HG02840 (cell line): ENCODE measurements at regions not wholly inside any gene's neighbourhood (a gene's known extent, or its start where the extent isn't known, plus 50 kb on each side); places are given as distances from the start of the nearest gene placed in this dataset.

Experiments used
- ATAC-seq: cut with Tn5 transposase; IDR thresholded peaks from one replicate; pipeline ENCODE4 v1.9.1; 2021; ENCODE audit warnings: mild to moderate bottlenecking, moderate library complexity, moderate number of reproducible peaks; ENCODE audit not compliant: unreplicated experiment, low FRiP score

DNA sequence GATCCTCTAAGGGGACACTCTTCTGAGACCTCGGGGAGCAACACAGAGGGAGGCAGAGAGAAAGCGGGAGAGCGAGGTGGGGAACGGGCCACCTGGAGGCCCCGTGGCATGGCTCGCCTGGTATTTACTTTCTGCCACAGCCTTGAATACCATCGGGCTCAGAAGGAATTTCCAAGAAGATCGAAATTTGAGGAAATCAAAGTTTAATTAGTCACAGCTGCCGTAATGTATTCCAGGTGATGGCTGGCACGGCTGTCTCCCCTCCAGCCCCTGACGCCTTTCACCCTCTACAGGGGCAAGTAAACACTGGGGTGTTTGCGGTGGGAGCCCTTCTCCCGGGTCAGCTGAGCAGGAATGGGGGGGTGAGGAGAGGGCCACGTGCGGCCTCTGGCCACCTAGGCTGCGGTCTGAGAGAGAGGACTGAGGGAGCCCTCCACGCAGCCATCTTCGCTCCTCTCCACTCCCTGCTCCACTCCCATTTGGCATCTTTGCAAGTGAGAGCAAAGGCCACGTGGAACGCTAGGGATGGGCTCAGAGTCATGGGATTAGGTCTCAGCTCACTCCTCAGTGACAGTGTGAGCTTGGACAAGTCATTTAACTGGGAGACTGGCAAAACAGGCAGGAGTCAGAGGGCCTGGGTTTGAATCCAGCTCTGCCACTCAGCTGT is 125.2 kb downstream of the SYF2 start:
- ATAC-seq = no peak

DNA sequence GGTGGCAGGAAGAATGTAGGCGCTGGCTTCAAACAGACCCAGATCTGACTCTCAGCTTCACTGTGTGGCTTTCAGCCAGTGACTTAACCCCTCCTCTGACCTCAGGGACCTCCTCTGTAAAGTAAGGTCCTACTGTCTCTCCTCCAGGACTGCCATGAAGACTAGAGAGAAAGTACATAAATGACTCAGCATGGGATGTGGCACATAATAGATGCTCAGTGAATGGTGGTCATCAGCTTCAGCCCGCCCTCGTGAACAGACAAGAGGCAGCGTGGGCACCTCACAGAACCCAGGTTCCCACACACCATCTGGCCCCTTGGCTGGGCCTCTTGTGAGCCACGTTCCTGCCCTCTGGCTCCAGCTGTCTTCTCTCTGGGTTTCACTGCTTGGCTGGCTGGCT is 126.0 kb downstream of the SYF2 start:
- no peak for ATAC-seq

DNA sequence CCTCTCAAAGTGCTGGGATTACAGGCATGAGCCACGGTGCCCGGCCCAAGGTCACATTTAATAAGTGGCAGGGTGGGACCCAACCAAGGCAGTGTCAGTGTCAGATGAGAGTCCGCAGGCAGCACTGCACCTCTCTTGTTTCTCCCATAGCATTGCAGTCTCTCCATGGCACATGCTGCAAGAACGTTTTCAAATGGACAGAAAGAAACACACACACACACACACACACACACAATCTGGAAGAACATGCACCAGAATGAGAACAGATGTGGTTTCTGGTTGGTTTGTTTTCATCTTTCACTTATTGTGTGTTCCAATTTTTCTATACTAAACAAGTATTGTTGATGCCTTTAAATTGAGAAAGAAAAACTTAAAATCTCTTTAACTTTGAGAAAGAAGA is 126.5 kb downstream of the SYF2 start:
- ATAC-seq = no peak

DNA sequence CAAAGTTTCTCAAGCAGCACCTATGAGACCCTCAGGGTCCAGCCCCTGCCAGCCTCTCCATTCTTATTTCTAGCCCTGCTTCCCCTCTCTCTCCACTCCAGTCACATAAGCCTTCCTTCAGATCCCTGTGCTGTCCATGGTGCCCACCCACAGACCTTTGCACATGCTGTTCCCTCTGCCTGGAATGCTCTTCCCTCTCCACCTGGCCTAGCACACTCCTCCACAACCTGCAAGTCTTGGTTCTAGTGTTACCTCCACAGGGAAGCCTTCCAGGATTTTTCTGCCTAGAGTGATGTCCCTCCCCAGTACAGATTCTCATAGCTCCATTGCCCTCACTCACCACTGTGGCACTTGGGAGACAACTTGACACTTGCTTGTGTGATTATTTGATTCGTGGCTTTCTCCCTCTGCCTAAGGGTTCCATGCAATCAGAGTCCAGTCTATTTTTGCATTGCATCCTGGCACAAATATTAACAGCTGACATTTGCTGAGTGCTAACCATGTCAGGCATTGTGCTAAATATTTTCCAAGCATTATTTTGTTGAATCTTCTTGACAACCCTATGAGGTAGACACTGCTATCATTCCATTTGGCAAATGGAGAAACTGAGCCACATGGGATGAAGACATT is 127.3 kb downstream of the SYF2 start:
- no peak for ATAC-seq

DNA sequence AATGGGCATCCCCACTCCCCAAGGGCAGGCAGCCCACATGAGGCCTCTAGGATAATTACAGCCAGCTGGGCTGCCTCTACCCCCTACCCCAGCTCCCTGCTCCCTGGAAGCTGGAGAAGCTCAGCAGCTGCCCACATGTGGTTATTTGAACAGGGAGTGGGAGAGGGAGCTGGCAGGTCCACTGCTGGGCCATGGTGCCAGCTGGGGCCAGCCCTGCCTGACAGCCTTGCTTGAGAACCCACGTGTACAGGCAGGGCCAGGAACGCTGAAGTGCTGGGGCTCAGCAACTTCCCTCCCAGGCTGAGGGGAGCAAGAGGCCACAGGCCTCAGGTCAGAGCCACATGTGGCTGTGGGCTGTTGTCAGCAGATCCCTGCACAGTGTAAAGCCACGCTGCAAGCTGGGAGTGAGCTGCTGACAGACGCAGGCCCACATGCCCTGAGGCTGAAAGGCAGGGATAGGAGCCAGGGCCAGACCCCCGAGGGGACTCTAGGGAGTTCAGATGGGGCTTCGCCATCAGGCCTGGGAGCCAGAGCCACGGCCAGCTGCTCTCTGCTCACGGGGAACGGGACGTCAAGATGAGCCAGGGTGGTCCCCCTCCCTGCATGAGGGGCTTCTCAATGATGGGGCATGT is 129.0 kb downstream of the SYF2 start:
- ATAC-seq = no peak

DNA sequence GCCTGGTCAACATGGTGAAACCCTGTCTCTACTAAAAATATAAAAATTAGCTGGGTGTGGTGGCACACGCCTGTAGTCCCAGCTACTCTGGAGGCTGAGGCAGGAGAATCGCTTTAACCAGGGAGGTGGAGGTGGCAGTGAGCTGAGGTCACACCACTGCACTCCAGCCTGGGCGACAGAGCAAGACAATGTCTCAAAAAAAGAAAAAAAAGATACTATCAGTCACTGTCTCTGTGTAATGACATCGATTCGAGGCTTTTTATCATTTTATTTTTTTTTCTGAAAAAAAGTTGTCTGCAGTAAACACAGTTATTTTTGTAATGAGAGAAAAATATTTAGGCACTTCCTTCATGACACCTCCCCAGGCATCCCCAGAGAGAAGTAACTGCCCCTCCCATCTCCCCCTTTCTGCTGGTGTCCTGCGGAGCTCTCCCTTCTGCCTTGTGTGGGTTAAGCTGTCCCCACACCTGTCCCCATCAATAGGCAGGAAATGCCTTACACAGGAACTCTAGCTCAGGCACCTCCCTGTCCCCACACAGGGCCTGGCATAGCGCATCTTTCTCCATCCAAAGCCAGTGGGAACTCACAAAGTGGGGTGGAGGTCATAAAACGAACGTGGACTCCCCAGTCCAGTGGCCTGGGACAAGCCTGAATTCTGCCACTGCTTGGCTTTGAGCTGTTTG is 132.0 kb downstream of the SYF2 start:
- no peak for ATAC-seq

DNA sequence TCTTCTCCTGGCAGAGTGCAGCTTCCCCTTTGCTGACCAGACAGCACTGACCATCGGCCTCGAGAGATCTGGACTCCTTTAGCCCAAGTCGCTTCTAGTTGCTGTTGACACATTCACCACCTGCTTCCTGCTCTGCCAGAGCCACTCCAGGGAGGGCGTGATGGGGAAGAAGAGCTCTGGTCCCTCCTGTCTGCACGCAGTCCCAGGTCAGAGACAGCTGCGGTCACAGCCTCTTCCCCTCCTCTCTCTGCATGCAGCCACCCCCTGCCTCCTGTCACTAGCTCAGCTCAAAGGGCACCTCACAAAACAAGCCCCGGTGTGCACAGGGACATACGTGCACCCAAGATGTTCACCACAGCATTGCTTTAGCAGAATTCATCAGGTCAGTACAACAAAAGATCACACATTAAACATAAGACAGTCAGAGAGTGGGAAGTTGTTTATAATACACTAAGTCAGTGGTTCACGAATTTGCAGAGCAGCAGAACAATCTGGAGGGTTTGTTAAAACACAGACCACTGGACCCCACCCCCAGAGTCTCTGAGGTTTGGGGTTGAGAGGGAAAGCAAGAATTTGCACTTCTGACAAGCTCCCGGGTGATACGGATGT is 132.9 kb downstream of the SYF2 start:
- no peak for ATAC-seq

DNA sequence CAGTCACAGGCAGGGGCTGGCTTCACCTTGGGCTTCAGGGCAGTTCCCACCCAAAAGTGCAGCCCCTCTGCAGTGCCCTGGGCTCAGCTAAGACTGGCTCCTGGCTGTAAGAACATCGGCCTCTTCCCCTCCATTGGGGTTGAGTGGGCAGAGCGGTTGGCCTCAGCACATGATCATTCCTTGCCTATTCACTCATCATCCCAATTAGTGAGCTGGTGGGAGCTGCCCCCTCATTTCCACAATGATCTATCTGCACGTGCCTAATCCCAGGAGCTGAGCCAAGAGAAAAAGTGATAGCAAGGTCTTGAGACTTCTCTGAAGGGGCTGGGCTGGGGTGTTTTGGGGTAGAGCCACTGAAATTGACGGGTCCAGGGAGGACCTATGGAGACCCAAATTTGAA is 133.6 kb downstream of the SYF2 start:
- no peak for ATAC-seq

DNA sequence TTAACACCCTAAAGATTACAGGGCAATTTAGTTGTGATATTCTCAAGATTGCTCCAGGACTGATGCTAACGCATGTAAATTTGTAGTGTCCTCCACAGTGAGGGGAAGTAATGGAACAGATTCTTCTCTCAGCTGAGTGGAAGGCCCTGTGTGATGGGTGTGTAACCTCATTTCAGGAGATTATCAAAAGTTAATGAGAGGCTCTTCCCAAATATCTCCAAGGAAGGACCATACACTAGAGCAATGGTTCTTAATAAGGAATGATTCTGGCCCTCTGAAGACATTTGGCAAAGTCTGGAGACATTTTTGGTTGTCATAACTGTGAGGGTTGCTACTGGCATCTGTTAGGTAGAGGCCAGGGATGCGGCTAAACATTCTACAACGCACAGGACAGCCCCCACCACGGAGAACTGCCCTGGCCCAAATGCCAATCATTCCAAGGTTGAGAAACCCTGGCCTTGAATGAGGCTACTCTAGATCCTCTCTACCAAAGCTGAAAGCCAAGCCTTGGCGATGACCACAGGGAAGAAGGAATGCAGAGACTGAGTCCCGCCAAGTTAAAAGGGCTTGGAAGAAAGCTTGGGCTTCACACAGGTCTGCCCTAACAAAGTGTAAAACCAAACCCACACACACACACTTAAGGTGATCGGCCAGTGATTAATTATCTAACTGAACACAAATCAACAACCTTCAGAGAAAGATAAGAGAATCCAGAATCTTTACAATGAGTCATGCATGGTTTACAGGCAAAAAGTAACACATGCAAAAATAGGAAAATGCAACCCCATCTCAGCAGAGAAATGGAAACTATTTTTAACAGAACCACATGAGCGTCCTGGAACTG is 135.8 kb downstream of the SYF2 start:
- no peak for ATAC-seq

DNA sequence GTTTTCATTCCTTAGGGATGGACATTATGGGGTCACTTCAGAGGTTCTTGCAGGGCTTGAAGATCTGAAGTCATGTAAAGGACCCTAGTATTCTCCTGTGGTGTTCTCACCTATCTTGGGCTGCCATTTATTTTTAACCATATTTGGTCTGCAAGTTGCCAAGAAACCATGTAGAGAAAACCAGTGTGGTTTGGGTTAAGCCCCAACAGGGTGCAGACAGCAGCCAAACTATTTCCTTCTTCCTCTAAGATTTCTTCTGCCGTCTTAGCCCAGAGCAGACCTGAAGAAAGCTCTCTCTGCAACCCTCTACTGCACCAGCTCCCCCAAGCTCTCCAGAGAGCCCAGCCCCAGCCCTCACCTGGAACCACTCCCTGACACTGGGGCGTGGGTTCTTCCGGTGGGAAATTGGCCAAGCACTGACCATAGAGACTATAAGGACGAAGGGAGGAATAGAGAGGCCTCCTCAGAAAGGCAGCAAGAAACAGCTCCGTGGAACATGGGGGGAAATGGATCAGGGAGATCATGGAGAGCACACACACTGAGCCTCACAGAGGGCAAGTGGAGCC is 136.6 kb downstream of the SYF2 start:
- no peak for ATAC-seq

DNA sequence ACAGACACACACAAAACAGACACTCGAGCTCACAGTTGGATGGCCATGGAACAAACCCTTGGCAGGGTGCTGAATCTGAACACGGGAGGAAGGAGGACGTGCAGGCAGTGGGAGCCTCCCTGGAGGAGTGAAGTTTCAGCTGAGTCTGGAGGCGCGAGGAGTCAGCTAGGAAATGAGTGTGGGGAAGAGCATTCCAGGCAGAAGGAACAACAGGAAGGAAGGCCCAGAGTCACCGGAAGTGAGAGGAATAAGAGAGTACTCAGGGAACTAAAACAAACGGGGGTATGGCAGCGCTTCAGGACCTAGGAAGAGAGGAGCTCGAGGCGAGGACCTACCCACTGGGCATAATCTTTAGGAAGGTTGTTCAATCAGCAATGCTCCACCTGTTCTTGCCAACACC is 137.3 kb downstream of the SYF2 start:
- no peak for ATAC-seq

DNA sequence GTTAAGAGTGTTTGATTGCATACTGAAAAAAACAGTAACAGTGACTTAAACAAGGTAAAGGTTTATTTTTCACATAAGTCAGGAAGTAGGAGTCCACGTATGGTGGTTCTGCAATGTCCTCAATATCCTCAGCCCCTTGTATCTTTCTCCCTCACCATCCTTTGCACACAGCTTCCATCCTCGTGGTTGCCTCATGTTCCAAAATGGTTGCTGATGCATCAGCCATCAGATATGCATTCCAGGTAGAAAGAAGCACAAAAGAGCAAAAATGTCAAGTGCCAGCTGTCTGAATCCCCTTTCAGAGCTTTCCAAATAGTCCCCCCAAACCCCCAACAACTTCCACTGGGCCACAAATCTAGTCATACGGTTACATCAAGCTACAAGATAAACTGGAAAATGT is 138.1 kb downstream of the SYF2 start:
- no peak for ATAC-seq

DNA sequence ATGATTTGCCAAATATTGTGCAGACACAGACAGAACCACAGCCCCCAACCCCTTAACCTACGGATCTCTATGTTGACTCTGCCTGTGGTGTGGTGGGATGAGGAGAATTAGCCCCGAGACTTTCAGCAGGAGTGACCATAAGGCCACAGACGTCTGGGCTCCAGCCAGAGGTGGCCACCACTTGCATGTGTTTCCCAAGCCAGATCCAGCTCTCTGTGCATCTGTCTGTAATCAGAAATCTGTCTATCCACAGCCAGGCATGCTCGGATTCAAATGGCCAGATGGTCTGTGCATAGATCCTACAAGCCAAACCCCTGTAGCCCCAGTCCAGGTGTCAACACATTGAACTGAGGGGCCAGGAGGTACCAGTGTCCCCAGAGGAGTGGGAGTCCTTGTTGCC is 140.6 kb downstream of the SYF2 start:
- no peak for ATAC-seq

DNA sequence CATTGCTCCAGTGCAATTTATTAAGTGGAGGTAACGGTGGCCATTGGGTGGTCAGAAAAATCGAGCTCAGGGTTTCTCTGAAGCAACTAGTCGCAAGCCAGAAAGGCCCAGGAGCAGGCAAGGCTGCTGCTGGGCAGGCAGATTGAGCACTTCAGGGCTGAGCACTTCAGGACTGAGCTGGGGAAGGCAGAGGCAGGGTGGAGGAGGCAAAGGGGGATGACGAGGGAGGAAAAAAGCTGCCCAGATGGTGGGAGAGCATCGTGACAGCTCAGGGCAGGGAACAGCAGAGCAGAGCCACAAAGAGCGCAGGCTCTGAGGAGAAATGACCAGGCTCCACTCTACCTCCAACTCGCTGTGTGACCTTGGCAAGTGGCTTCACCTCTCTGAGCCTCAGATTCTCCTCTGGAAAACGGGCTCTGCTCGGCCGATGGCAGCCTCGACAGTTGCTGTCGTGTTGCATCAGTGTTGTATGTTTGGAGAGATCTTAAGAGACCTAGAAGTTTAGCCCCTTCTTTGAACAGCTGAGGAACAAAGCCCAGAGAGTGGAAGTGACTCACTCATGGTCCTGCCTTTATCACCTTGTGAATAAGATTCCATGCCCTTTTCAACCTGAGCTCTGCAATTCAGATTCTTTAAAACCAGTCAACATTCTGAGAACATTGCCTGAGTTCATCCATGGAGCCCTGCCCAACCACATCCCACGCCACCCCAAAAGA is 141.4 kb downstream of the SYF2 start:
- no peak for ATAC-seq

DNA sequence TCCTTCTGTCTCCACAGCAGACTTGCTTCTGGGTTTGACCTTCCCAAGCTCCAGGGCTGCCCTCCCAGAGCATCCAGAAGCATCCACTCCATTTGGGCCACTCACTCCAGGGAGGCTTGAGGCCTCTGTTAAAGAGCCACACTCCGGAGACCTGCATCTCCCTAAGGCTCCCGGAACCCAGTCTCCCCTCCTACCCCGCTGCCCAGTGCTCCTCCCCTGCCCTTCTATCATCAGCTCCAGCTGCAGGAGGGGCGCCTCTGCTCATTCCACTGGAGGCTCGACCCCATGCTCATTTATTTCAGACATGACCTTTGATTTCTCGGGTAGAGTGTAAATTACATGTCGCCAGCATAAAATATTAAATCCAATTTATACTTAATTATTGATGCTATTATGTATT is 142.5 kb downstream of the SYF2 start:
- ATAC-seq = no peak

DNA sequence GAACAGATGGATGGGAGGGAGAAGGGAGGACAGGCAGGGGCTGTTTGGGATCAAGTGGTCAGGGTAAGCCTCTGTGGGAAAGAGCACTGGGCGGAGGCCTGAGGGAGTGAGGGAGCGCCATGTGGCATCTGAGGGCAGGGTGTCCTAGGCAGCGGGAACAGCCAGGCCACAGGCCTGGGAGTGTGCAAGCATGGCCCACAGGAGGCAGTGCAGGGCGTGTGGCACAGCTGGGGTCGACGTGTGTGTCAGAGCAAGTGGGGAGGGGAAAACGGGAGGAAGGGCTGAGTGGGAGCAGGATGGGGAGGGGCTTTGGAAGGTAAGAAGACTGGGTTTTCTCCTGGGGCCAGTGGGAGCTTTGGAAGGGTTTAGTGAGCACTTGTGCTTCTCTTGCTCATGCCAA is 143.4 kb downstream of the SYF2 start:
- ATAC-seq = no peak

DNA sequence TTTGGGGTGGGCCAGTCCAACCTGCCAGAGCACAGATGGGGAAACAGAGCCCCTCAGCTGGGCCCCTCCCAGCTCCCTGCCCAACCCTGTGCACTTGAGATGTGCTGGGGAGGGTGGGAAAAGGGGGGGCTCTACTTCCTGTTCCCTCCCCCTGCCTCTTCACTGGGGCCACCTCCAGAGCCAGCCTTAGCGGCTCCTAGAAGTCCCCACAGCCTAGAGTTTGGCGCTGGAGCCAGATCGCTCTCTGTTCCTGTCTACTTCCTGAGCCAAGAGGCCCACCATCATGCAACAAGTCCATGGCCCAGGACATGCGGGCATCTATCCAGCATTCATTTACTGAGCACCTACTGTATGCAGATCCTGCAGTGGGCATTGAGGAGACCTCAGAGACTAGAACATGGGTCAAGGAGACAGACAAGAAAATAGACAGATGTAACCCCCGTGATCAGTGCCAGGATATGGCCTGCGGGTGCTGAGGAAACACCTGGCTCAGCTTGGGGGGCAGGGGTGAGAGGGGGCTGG is 144.1 kb downstream of the SYF2 start:
- ATAC-seq = no peak

DNA sequence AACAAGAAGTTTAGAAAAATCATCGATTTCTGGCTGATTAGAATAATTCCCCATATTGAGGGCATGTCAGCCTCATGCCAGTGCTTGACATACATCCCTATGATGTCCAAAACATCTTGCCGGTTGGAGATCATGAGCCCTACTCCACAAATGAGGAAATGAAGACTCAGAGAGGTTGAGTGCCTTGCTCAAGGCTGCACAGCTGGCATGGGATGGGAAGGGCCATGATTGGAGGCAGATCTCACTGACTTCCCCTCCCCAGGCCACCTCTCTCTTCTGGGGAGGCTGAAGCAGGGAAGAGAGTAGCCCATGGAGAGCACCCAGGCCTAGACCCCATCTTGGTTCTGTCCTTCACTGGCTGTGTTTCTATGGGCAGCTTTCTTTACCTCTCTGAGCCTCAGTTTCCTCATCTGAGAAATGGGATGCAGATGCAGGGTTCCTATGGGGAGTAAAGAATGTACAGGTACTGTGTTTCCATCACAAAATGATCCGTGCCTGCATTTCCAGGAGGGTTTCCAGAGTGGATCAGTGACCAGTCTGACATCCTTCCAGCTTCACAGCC is 145.7 kb downstream of the SYF2 start:
- ATAC-seq = no peak

DNA sequence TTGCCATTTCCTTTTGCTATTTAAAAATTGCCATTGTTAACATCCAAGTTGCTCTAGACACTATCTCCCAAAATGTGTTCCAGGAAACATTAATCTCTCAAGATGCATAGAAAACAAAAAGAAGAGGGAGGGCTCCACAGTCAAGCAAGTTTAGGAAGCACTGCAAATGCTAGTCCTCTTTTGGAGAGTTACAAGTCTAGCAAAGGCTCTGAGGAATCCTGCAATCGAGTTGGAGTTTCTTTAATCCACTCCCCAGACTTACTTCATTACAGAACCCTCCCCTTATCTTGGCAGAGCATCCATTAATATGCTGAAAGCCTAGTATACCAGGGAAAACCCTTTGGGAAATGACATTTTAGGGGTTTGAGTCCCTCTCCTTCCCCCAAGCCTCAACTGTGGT is 147.9 kb downstream of the SYF2 start:
- no peak for ATAC-seq
